Panc1 (cell line): ENCODE measurements at regions not wholly inside any gene's neighbourhood (a gene's known extent, or its start where the extent isn't known, plus 50 kb on each side); places are given as distances from the start of the nearest gene placed in this dataset.

ENCODE experiments used
- ATAC-seq: fragments of 200-7000 bp; cut with Tn5 transposase; 2 replicates; pipeline ENCODE4 v1.9.1; 2020; ENCODE audit warnings: mild to moderate bottlenecking, moderate library complexity
- BruUV-seq: library from RNA; stranded (reverse); fragments of 400-500 nt; replicated peaks from 2 replicates; lab custom pipeline; 2021; lab: Mats Ljungman, UMichigan
- CTCF ChIA-PET: fragments of 300-600 bp; sonication (Branson Sonifier 250); formaldehyde crosslinking; loops from one replicate; lab custom pipeline; 2022; ENCODE audit warnings: antibody characterized with exemption; lab: Charles Lee
- POLR2A ChIA-PET: fragments of 300-600 bp; sonication (Branson Sonifier 250); formaldehyde crosslinking; loops from one replicate; lab custom pipeline; 2022; ENCODE audit warnings: antibody characterized with exemption; lab: Charles Lee
- DNase-seq: peaks from one replicate; pipeline ENCODE4 v3.0.0-alpha.2; 2010; ENCODE audit warnings: low read depth, low spot score
- H3K27ac ChIP-seq: 2 replicates; pipeline ENCODE4 v1.5.1; 2011; ENCODE audit warnings: mild to moderate bottlenecking, low read length, inconsistent platforms
- H3K27me3 ChIP-seq: fragments of 200-500 bp; sonication (Bioruptor generic); 2 replicates; pipeline ENCODE4 v1.6.0; 2014; ENCODE audit warnings: low read length, inconsistent platforms; ENCODE audit not compliant: control insufficient read depth, insufficient read depth
- H3K36me3 ChIP-seq: fragments of 200-500 bp; sonication (Bioruptor generic); 2 replicates; pipeline ENCODE4 v1.5.1; 2014; ENCODE audit warnings: inconsistent platforms, mild to moderate bottlenecking, low read length, moderate library complexity; ENCODE audit not compliant: control insufficient read depth, insufficient read depth
- H3K4me1 ChIP-seq: 2 replicates; pipeline ENCODE4 v1.5.1; 2011; ENCODE audit warnings: inconsistent platforms, mild to moderate bottlenecking, low read length, moderate library complexity; ENCODE audit not compliant: control insufficient read depth, insufficient read depth
- H3K4me3 ChIP-seq, 2 experiments: 2 replicates each; pipeline ENCODE4 v1.5.1; 2011 to 2012; ENCODE audit warnings: low read depth in 2 of 2, low read length in 2 of 2, mild to moderate bottlenecking in 2 of 2, inconsistent platforms in 1 of 2, moderate library complexity in 1 of 2
- H3K9me3 ChIP-seq: fragments of 200-500 bp; sonication (Bioruptor generic); 2 replicates; pipeline ENCODE4 v1.5.1; 2014; ENCODE audit warnings: low read depth, mild to moderate bottlenecking, inconsistent platforms, low read length, moderate library complexity; ENCODE audit not compliant: control insufficient read depth, insufficient read depth
- POLR2AphosphoS5 ChIP-seq: IDR thresholded peaks from 2 replicates; pipeline ENCODE4 v1.6.1; 2012; ENCODE audit warnings: mild to moderate bottlenecking, low read depth, low read length, moderate library complexity
- SIN3A ChIP-seq: IDR thresholded peaks from 2 replicates; pipeline ENCODE4 v1.6.1; 2012; ENCODE audit warnings: low read depth, mild to moderate bottlenecking, low read length, moderate library complexity, borderline replicate concordance; ENCODE audit not compliant: insufficient read depth
- TCF7L2 ChIP-seq: IDR thresholded peaks from 2 replicates; pipeline ENCODE4 v1.6.1; 2011; ENCODE audit warnings: mild to moderate bottlenecking, low read depth, low read length, inconsistent platforms
- in situ Hi-C: cut with HindIII; loops from 2 replicates; pipeline ENCODE4 v1.10.0; 2016; ENCODE audit warnings: low sequenced_read_pairs, low pct_unique_long_range_greater_than_20kb
- intact Hi-C: fragments of 100-400 bp; cut with micrococcal nuclease; formaldehyde crosslinking; loops from one replicate; pipeline ENCODE4 v1.10.0; 2022; ENCODE audit not compliant: unreplicated experiment
- TF ChIP-seq, protein P1 (sequence below): fragments of 450-650 bp; IDR thresholded peaks from 2 replicates; pipeline ENCODE4 v1.5.1; 2017; ENCODE audit warnings: mild to moderate bottlenecking
- TF ChIP-seq, protein P2 (sequence below), 2 experiments: IDR thresholded peaks; 2 replicates each; pipeline ENCODE4 v1.6.1; 2011 to 2012; ENCODE audit warnings: low read depth in 2 of 2, control low read depth in 1 of 2, low read length in 1 of 2, mild to moderate bottlenecking in 1 of 2, moderate library complexity in 1 of 2; ENCODE audit not compliant: insufficient read depth in 1 of 2

DNA sequence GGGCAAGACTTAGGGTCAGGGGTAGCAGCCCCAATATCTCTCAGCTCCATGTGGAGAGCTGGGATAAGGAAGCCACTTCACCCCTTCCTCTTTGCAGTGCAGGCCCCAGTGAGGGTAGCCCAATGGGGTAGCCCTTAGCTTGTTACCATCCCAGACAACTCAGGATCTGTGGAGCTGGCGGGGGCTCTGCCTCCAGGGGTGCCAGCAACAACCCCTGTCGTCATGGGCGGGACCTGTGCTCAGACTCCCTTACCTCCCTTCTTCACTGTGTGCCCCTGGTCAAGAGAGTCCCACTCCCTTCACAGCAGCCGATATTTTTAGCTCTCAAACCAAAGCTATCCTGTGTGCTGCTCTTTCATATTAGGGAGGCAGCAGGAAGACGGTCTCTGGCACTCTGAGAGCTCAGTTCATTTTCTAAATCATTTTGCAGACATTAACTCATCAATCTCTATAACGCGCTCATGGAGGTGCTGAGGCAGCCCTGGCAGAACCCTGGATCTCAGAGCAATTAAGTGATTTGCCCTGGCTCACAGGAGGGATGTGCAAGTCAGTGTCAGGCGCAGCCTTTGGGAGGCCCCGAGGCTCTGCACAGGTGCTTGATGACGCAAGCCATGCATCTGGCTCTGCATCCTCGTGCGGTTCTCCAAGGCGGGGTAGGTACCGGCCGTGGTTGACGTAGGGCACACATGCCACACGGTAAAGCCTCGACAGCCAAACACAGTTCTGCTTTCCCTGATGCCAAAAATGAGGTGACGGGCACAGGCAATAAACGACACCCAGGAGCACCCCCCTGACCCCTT, 357.6 kb downstream of the SHANK2 start:
- H3K9me3 ChIP-seq = peaks cover 5% of the 10 kb centered on the region; the same call in 1 of the 2 replicates
- H3K36me3 ChIP-seq = no peaks in the 10 kb centered on the region
- no peak overlapping the region for H3K27ac ChIP-seq
- DNase-seq (no peak), ATAC-seq (no peak)
- no TSS peak for BruUV-seq
- ChIA-PET CTCF (no interaction called here), POLR2A (no interaction called here)
- H3K4me3 ChIP-seq = no peak overlapping the region
- intact Hi-C loops = no loop called here
- TF ChIP-seq SIN3A (no peak), POLR2AphosphoS5 (no peak)
- TF ChIP-seq, protein P1, sequence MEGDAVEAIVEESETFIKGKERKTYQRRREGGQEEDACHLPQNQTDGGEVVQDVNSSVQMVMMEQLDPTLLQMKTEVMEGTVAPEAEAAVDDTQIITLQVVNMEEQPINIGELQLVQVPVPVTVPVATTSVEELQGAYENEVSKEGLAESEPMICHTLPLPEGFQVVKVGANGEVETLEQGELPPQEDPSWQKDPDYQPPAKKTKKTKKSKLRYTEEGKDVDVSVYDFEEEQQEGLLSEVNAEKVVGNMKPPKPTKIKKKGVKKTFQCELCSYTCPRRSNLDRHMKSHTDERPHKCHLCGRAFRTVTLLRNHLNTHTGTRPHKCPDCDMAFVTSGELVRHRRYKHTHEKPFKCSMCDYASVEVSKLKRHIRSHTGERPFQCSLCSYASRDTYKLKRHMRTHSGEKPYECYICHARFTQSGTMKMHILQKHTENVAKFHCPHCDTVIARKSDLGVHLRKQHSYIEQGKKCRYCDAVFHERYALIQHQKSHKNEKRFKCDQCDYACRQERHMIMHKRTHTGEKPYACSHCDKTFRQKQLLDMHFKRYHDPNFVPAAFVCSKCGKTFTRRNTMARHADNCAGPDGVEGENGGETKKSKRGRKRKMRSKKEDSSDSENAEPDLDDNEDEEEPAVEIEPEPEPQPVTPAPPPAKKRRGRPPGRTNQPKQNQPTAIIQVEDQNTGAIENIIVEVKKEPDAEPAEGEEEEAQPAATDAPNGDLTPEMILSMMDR = no peak
- TF ChIP-seq, protein P2, sequence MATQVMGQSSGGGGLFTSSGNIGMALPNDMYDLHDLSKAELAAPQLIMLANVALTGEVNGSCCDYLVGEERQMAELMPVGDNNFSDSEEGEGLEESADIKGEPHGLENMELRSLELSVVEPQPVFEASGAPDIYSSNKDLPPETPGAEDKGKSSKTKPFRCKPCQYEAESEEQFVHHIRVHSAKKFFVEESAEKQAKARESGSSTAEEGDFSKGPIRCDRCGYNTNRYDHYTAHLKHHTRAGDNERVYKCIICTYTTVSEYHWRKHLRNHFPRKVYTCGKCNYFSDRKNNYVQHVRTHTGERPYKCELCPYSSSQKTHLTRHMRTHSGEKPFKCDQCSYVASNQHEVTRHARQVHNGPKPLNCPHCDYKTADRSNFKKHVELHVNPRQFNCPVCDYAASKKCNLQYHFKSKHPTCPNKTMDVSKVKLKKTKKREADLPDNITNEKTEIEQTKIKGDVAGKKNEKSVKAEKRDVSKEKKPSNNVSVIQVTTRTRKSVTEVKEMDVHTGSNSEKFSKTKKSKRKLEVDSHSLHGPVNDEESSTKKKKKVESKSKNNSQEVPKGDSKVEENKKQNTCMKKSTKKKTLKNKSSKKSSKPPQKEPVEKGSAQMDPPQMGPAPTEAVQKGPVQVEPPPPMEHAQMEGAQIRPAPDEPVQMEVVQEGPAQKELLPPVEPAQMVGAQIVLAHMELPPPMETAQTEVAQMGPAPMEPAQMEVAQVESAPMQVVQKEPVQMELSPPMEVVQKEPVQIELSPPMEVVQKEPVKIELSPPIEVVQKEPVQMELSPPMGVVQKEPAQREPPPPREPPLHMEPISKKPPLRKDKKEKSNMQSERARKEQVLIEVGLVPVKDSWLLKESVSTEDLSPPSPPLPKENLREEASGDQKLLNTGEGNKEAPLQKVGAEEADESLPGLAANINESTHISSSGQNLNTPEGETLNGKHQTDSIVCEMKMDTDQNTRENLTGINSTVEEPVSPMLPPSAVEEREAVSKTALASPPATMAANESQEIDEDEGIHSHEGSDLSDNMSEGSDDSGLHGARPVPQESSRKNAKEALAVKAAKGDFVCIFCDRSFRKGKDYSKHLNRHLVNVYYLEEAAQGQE (IDR thresholded peaks at IDR 0.05; ENCODE audit: insufficient read depth in 1 of 2, low read depth in 2 of 2, low read length in 1 of 2) = no peak
- in situ Hi-C loops = no loop called here
- H3K27me3 ChIP-seq = no peaks in the 10 kb centered on the region
- no peaks in the 10 kb centered on the region for H3K4me1 ChIP-seq

DNA sequence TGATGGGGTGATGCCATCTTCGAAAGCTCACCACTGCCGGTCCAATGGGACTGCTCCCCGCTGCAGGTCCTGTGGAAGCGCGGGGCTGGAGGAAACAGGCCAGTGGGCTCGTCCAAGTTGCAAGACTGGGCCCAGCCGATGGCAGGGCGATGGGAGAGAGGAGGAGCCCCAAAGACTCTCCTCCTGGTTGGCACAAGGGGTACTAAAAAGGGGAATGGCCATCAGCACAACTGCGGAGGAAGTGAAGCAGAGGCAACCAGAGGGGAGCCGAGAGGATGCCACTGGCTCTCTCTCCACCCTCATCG, 357.1 kb downstream of the SHANK2 start:
- H3K36me3 ChIP-seq = no peaks in the 10 kb centered on the region
- H3K27me3 ChIP-seq = no peaks in the 10 kb centered on the region
- POLR2A ChIA-PET = no interaction called here
- H3K9me3 ChIP-seq = peaks cover 5% of the 10 kb centered on the region; the same call in 1 of the 2 replicates
- DNase-seq = no peak
- no TSS peak for BruUV-seq
- no peak overlapping the region for H3K27ac ChIP-seq
- in situ Hi-C loops = no loop called here
- no peak overlapping the region for H3K4me3 ChIP-seq
- TF ChIP-seq, protein P2 (IDR thresholded peaks at IDR 0.05; ENCODE audit: insufficient read depth in 1 of 2, low read depth in 2 of 2, low read length in 1 of 2) = no peak
- no peak for TF ChIP-seq SIN3A
- TF ChIP-seq, protein P1 = no peak
- no peak for TF ChIP-seq TCF7L2
- TF ChIP-seq POLR2AphosphoS5 = no peak
- CTCF ChIA-PET = no interaction called here
- intact Hi-C loops = no loop called here
- no peaks in the 10 kb centered on the region for H3K4me1 ChIP-seq
- ATAC-seq = no peak
